Karpas-422 (cell line): ENCODE measurements at regions not wholly inside any gene's neighbourhood (a gene's known extent, or its start where the extent isn't known, plus 50 kb on each side); places are given as distances from the start of the nearest gene placed in this dataset. TPM values are rescaled to one million over a fixed set of nuclear protein-coding genes. Genes with fewer than 3 reads are reported as not detected.
A peak's percentile ranks its signal among the peaks of the same experiment; 100 is the strongest.
"Not testable (repeated sequence)": the region's sequence is repeated elsewhere in the genome, so short reads cannot be mapped to it uniquely, and the experiment has no call there.

Experiments used
- DNase-seq: peaks from one replicate; pipeline ENCODE4 v3.0.0-alpha.2; 2015
- H2AFZ ChIP-seq: fragments of 200-600 bp; sonication (generic); 2 replicates; pipeline ENCODE4 v1.6.1; 2014; ENCODE audit warnings: antibody characterized with exemption, low read length, mixed read lengths
- H3K27ac ChIP-seq: fragments of 200-600 bp; sonication (generic); 2 replicates; pipeline ENCODE4 v1.5.1; 2014; ENCODE audit warnings: mild to moderate bottlenecking, low read length, moderate library complexity
- H3K27me3 ChIP-seq: fragments of 200-600 bp; sonication (generic); 2 replicates; pipeline ENCODE4 v1.6.1; 2014; ENCODE audit warnings: low read length, mixed read lengths
- H3K36me3 ChIP-seq: fragments of 200-600 bp; sonication (generic); 2 replicates; pipeline ENCODE4 v1.6.1; 2014; ENCODE audit warnings: low read length, mixed read lengths; ENCODE audit not compliant: insufficient read depth
- H3K4me1 ChIP-seq: fragments of 200-600 bp; sonication (generic); 2 replicates; pipeline ENCODE4 v1.6.1; 2014; ENCODE audit warnings: mild to moderate bottlenecking, low read length, mixed read lengths
- H3K4me2 ChIP-seq: fragments of 200-600 bp; sonication (generic); 2 replicates; pipeline ENCODE4 v1.6.1; 2014; ENCODE audit warnings: low read length, low read depth, mild to moderate bottlenecking; ENCODE audit not compliant: poor library complexity, severe bottlenecking
- H3K4me3 ChIP-seq: fragments of 200-600 bp; sonication (generic); 2 replicates; pipeline ENCODE4 v1.5.1; 2014; ENCODE audit warnings: mild to moderate bottlenecking, antibody characterized with exemption, low read length, mixed read lengths
- H3K79me2 ChIP-seq: fragments of 200-600 bp; sonication (generic); 2 replicates; pipeline ENCODE4 v1.6.1; 2014; ENCODE audit warnings: mild to moderate bottlenecking, low read length, mixed read lengths
- H3K9ac ChIP-seq: fragments of 200-600 bp; sonication (generic); 2 replicates; pipeline ENCODE4 v1.6.0; 2014; ENCODE audit warnings: low read length
- H3K9me2 ChIP-seq: fragments of 200-600 bp; sonication (generic), shearing (Covaris generic); replicated peaks from 2 replicates; pipeline ENCODE4 v1.6.0; 2014; ENCODE audit warnings: mild to moderate bottlenecking, low read length, moderate library complexity; ENCODE audit not compliant: insufficient read depth
- H3K9me3 ChIP-seq: fragments of 300-700, 200-600 bp; sonication (generic); 2 replicates; pipeline ENCODE4 v1.6.1; 2014; ENCODE audit warnings: low read length, mixed read lengths
- H4K20me1 ChIP-seq: fragments of 200-600 bp; sonication (generic); 2 replicates; pipeline ENCODE4 v1.6.1; 2014; ENCODE audit warnings: mild to moderate bottlenecking, antibody characterized with exemption, low read length, low read depth; ENCODE audit not compliant: insufficient read depth
- small RNA-seq: library from RNA; depleted of rRNA; stranded (forward); fragments of <200 nt; gene quantifications from one replicate; pipeline ENCODE3, GENCODE V24; 2014

GRCh38 chr16:58792188-58792587 lies 58.1 kb upstream of the GOT2 start:
- peak overlapping the region; percentile 64 for H3K4me3 ChIP-seq
- no peaks in the 10 kb centered on the region for H3K27me3 ChIP-seq
- H3K9me3 ChIP-seq, result no peaks in the 10 kb centered on the region
- H2AFZ ChIP-seq, result no peak overlapping the region; the same call in 1 of the 2 replicates
- H3K4me1 ChIP-seq, result peaks cover 81% of the 10 kb centered on the region
- peaks cover 3% of the 10 kb centered on the region; the same call in 1 of the 2 replicates for H3K79me2 ChIP-seq
- H4K20me1 ChIP-seq, result no peaks in the 10 kb centered on the region
- no peaks in the 10 kb centered on the region for H3K9me2 ChIP-seq
- peak overlapping the region; percentile 82 for H3K4me2 ChIP-seq
- H3K36me3 ChIP-seq, result no peaks in the 10 kb centered on the region; the same call in 1 of the 2 replicates
- DNase-seq, result peak; percentile 91
- peak overlapping the region; percentile 66 for H3K9ac ChIP-seq
- peak overlapping the region; percentile 95 for H3K27ac ChIP-seq

GRCh38 chr16:58790816-58791557 lies 56.9 kb upstream of the GOT2 start:
- H3K9me2 ChIP-seq, H3K9me3 ChIP-seq, H3K36me3 ChIP-seq, H3K79me2 ChIP-seq, H4K20me1 ChIP-seq, H3K27me3 ChIP-seq: not testable (repeated sequence)
- H3K9ac ChIP-seq, result peak overlapping the region; percentile 66
- peak overlapping the region; percentile 95 for H3K27ac ChIP-seq
- peak overlapping the region; percentile 82 for H3K4me2 ChIP-seq
- H3K4me1 ChIP-seq, result peaks cover 84% of the 10 kb centered on the region
- peak; percentile 81 for DNase-seq
- peak overlapping the region; percentile 10; the same call in 1 of the 2 replicates for H2AFZ ChIP-seq
- peak overlapping the region; percentile 64 for H3K4me3 ChIP-seq

- Histone ChIP-seq H3K4me2 (no peak overlapping the region), H3K27ac (no peak overlapping the region), H3K4me1 (peaks cover 80% of the 10 kb centered on the region), H3K4me3 (no peak overlapping the region), H3K9me3 (no peaks in the 10 kb centered on the region), H3K9ac (no peak overlapping the region), H3K36me3 (no peaks in the 10 kb centered on the region), H3K9me2 (no peaks in the 10 kb centered on the region), H3K79me2 (peaks cover 3% of the 10 kb centered on the region; the same call in 1 of the 2 replicates), H4K20me1 (no peaks in the 10 kb centered on the region), H3K27me3 (no peaks in the 10 kb centered on the region), H2AFZ (peak overlapping the region; percentile 60; the same call in 1 of the 2 replicates)
- DNase-seq, result peak; percentile 43
Measured at GRCh38 chr16:58789351-58789750, 55.2 kb upstream of the GOT2 start.

Small RNAs in the stretch of these regions (small RNA-seq; reads per million reads assigned to genes)
- gene AC018554.2 (not detected), gene AC092121.1 (not detected), gene RF00017 (not detected), gene RNU4-58P (0.83 reads per million, percentile 24 among the genes with 10 or more reads in this experiment), gene RPS27P27 (not detected)
